Panc1 (cell line): ENCODE measurements at regions not wholly inside any gene's neighbourhood (a gene's known extent, or its start where the extent isn't known, plus 50 kb on each side); places are given as distances from the start of the nearest gene placed in this dataset.
"Not testable (repeated sequence)": the region's sequence is repeated elsewhere in the genome, so short reads cannot be mapped to it uniquely, and the experiment has no call there.

Experiments used
- POLR2AphosphoS5 ChIP-seq: IDR thresholded peaks from 2 replicates; pipeline ENCODE4 v1.6.1; 2012; ENCODE audit warnings: mild to moderate bottlenecking, low read depth, low read length, moderate library complexity
- TF ChIP-seq, protein P1 (sequence below): fragments of 450-650 bp; IDR thresholded peaks from 2 replicates; pipeline ENCODE4 v1.5.1; 2017; ENCODE audit warnings: mild to moderate bottlenecking
- TF ChIP-seq, protein P2 (sequence below), 2 experiments: IDR thresholded peaks; 2 replicates each; pipeline ENCODE4 v1.6.1; 2011 to 2012; ENCODE audit warnings: low read depth in 2 of 2, control low read depth in 1 of 2, low read length in 1 of 2, mild to moderate bottlenecking in 1 of 2, moderate library complexity in 1 of 2; ENCODE audit not compliant: insufficient read depth in 1 of 2

DNA sequence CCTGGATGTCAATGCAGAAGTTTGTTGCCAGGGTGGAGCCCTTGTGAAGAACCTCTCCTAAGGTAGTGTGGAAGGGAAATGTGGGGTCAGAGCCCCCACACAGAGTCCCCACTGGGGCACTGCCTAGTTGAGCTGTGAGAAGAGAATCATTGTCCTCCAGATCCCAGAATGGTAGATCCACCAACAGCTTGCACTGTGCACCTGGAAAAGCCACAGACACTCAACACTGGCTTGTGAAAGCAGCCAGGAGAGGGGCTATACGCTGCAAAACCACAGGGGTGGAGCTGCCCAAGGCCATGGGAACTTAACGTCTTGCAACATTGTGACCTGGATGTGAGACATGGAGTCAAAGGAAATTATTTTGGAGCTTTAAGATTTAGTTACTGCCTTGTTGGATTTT, 55.2 kb upstream of the ADAMTS2 start:
- TF ChIP-seq, protein P1, sequence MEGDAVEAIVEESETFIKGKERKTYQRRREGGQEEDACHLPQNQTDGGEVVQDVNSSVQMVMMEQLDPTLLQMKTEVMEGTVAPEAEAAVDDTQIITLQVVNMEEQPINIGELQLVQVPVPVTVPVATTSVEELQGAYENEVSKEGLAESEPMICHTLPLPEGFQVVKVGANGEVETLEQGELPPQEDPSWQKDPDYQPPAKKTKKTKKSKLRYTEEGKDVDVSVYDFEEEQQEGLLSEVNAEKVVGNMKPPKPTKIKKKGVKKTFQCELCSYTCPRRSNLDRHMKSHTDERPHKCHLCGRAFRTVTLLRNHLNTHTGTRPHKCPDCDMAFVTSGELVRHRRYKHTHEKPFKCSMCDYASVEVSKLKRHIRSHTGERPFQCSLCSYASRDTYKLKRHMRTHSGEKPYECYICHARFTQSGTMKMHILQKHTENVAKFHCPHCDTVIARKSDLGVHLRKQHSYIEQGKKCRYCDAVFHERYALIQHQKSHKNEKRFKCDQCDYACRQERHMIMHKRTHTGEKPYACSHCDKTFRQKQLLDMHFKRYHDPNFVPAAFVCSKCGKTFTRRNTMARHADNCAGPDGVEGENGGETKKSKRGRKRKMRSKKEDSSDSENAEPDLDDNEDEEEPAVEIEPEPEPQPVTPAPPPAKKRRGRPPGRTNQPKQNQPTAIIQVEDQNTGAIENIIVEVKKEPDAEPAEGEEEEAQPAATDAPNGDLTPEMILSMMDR: not testable (repeated sequence)
- not testable (repeated sequence) for TF ChIP-seq POLR2AphosphoS5
- TF ChIP-seq, protein P2, sequence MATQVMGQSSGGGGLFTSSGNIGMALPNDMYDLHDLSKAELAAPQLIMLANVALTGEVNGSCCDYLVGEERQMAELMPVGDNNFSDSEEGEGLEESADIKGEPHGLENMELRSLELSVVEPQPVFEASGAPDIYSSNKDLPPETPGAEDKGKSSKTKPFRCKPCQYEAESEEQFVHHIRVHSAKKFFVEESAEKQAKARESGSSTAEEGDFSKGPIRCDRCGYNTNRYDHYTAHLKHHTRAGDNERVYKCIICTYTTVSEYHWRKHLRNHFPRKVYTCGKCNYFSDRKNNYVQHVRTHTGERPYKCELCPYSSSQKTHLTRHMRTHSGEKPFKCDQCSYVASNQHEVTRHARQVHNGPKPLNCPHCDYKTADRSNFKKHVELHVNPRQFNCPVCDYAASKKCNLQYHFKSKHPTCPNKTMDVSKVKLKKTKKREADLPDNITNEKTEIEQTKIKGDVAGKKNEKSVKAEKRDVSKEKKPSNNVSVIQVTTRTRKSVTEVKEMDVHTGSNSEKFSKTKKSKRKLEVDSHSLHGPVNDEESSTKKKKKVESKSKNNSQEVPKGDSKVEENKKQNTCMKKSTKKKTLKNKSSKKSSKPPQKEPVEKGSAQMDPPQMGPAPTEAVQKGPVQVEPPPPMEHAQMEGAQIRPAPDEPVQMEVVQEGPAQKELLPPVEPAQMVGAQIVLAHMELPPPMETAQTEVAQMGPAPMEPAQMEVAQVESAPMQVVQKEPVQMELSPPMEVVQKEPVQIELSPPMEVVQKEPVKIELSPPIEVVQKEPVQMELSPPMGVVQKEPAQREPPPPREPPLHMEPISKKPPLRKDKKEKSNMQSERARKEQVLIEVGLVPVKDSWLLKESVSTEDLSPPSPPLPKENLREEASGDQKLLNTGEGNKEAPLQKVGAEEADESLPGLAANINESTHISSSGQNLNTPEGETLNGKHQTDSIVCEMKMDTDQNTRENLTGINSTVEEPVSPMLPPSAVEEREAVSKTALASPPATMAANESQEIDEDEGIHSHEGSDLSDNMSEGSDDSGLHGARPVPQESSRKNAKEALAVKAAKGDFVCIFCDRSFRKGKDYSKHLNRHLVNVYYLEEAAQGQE (IDR thresholded peaks at IDR 0.05; ENCODE audit: insufficient read depth in 1 of 2, low read depth in 2 of 2, low read length in 1 of 2): not testable (repeated sequence)
